Nucleus accumbens (tissue), 56 donors: ENCODE measurements at regions not wholly inside any gene's neighbourhood (a gene's known extent, or its start where the extent isn't known, plus 50 kb on each side); places are given as distances from the start of the nearest gene placed in this dataset.

ENCODE experiments used
- DNase-seq, 56 donors: peaks; one replicate each; lab custom pipeline; 2025; lab: John Stamatoyannopoulos, UW

- no peak for DNase-seq
Measured at GRCh38 chrX:39115166-39115565, 313.9 kb downstream of the MID1IP1 start.

GRCh38 chrX:39117101-39117500 is 315.8 kb downstream of the MID1IP1 start:
- DNase-seq: no peak

- no peak for DNase-seq
Measured at GRCh38 chrX:39121903-39122302, 320.6 kb downstream of the MID1IP1 start.

DNA sequence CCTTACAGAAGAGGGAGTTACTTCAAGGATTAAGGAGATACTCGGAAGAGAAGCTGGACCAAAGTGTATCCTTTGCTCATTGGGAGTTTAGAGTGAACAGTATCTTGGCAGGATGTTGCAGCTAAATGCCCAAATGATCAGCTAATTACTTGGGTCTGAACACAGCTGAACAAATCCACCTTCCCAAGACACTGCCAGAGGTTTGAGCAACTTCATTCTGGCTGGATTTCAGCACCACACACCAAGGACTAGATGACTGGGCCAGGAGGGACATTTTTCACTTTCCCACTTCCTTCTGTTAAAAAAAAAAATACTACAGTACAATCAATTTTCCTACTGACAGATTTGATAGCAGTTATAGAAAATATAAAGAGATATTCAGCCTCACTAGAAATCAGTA is 324.6 kb downstream of the MID1IP1 start:
- no peak for DNase-seq

DNA sequence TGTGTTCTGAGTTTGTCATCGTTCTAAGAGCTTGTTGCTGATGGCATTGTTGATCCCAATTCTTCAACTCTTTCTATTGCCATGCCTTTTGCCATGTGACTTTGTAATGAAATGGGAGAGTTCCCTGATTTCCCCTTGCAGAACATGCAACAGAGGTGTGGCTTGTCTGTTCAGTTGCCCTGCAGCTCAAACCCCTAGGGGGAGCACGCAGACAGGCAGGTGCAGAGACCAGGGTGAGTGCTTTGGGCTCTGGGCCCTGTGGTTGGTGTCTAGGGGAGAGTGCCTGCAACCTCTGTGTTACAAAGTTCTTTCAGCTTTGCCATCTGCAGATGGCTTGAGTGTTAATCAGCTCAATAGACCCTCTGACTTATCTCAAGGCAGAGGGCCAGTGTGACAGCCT is 332.7 kb downstream of the MID1IP1 start:
- DNase-seq: peak in 7 of 56 donors; percentile 1 to 6 (median 1)

- no peak for DNase-seq
Measured at GRCh38 chrX:39137363-39137954, 336.2 kb downstream of the MID1IP1 start.

GRCh38 chrX:39140581-39140980 is 339.3 kb downstream of the MID1IP1 start:
- DNase-seq: no peak

- no peak for DNase-seq
Measured at GRCh38 chrX:39144323-39144722, 343.1 kb downstream of the MID1IP1 start.

DNA sequence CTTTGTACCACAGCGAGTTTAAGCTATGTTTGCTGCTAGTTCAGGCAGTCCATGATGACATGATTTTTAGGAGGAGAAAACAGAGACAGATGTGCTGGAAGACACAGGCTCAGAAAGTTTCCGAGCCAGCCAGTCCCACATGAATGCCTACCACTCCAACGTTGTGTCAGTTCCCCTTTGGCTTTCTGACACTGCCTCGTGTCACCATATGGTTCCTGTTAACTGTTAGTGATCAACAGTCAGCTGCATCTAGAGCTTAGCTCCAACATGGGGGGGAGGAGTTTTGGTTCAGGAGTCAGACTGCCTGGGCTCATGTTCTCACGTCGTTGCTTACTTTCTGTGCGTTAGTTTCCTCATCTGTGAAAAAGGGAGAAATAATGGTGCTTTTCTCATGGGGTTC is 343.7 kb downstream of the MID1IP1 start:
- no peak for DNase-seq

DNA sequence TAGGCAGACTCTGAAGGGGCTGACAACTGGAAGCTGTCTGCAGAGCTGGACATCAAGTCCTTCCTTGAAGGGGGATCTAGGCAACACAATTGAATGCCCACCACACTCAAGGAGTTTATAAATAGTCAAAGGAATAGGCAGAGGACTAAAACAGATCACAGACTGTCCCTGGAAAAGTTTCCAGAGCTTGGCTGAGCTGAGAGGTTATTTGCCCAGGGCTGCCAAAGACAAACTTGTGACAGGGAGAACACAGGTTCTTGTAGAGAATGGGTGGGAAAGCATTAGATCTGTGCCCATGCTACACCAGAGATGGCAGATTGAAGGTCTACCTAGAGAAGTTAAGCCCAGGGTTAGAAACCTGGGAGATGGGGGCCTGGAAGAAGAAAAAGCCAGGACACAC is 344.6 kb downstream of the MID1IP1 start:
- DNase-seq: no peak

DNA sequence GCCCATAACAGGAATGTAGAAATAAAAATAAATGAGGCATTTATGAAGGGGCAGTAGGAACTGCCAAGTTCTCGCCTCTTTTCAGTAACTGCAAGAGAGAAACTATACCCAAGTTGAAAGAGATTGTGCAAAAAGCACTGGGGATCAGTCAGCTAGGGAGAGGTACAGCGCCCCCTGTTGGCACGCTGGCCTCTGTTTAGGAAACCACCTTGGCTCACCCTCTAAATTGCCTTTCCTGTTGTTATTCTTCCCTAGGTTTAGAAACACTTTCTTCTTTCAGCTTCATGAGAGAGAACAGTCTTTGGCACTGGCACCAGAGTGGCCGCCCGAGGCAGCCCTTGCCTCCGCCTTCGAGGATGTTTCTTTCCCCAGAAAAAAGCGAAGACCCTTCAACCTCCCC is 348.5 kb downstream of the MID1IP1 start:
- peak in 50 of 56 donors; percentile 1 to 82 (median 27) for DNase-seq

- DNase-seq: no peak
Measured at GRCh38 chrX:39150220-39150619, 349.0 kb downstream of the MID1IP1 start.

DNA sequence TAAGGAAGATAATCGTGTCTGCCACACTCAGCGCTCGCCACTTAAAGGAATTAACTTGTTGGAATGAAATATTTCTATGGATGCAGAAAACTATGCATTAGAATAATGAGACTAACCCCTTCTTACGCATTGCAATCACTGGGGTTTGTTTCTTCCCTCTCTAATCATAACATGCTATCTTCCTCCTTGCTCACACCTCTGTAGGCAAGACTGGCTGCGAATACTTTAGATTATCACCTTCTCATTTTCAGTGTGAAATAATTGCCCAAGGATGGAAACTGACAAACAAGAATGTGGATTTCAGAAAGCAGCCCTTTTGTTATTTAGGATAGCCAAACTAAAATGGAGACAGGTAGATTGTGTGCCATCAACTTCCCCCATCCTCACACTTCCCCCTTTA is 349.4 kb downstream of the MID1IP1 start:
- DNase-seq: no peak

GRCh38 chrX:39152106-39152649 is 350.9 kb downstream of the MID1IP1 start:
- DNase-seq: peak in 18 of 56 donors; percentile 0 to 33 (median 3)

DNA sequence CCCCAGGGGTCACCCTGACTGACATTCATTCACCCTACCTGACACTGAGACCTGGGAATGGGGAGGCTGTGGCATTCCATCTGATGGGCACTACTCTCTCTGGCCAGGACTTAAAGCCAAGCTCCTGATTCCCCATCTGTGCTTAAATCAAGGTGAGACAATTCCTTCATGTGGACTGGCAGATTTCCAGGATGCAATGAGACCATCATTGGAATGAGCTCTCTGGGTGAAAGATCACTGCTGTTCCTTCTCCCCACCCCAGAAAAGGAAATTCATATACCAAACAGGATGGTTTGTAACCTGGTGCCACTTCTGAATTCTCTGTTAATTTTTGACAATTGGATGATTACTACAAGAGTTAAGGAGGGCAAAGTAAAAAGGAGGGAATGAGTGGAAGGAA is 354.8 kb downstream of the MID1IP1 start:
- DNase-seq: no peak

DNA sequence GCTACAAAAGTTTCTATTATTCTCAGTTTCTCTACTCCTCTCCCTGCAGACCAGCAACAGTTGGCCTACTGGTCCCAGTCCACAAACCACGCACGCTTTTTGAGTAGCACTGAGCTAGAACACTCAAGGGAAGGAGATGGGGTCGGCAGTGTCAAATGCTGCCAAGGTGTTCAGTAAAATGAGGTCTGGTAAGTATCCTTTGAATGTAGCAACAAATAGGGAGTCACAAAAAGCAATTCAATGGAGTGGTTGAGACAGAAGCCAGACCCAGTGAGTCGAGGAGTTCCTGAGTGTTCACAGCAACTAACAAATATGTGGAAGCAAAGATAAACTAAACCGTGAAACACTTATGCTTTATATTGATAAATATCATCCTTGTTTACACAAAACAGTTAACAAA is 355.7 kb downstream of the MID1IP1 start:
- DNase-seq: no peak

GRCh38 chrX:39157796-39158195 is 356.5 kb downstream of the MID1IP1 start:
- no peak for DNase-seq

GRCh38 chrX:39158801-39159657 is 357.8 kb downstream of the MID1IP1 start:
- DNase-seq: no peak

- DNase-seq: no peak
Measured at GRCh38 chrX:39159921-39160507, 358.8 kb downstream of the MID1IP1 start.

DNA sequence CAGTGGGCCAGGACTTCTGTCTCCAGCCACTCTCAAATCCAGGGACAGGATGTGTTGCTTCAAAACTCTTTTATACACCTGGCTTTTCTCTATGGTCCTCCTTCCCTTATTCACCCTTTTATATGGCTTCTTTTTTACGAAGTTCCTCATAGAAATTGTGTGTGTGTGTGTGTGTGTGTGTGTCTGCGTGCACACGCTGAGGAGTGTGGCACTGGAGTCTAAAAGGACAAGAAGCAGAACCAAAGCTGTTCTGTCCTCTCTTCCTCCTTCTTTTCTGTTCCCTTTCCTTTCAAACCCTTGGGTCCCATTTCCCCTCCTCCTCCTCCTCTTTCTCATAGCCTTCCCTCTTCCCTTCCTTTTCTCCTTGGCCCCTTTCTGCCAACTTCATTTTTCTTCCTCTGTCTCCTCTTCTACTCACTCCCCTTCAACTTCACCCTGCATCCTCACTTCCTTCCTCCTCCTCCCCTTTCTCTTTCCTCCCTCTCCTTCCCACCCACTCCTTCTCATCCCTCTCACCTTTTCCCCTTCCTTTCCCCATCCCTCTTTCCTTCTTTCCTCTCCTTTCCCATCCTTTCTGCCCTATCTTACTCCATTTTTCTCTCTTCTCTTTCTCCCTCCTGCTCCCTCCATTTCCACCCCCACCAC is 360.5 kb downstream of the MID1IP1 start:
- DNase-seq: no peak

- DNase-seq: peak in 32 of 56 donors; percentile 0 to 56 (median 5)
Measured at GRCh38 chrX:39162322-39162735, 361.1 kb downstream of the MID1IP1 start.
